SJSA1 (cell line): ENCODE measurements at regions not wholly inside any gene's neighbourhood (a gene's known extent, or its start where the extent isn't known, plus 50 kb on each side); places are given as distances from the start of the nearest gene placed in this dataset.
A peak's percentile ranks its signal among the peaks of the same experiment; 100 is the strongest.
"Not testable (repeated sequence)": the region's sequence is repeated elsewhere in the genome, so short reads cannot be mapped to it uniquely, and the experiment has no call there.

Experiments used
- DNase-seq, 2 experiments: peaks; one replicate each; pipeline ENCODE4 v3.0.0-alpha.2; 2015 to 2020; ENCODE audit warnings: low spot score in 2 of 2, low read depth in 1 of 2
- H3K27ac ChIP-seq: fragments of 250-450 bp; sonication (Bioruptor Pico); 2 replicates; pipeline ENCODE4 v1.5.1; 2020; ENCODE audit warnings: mild to moderate bottlenecking, moderate library complexity
- H3K27me3 ChIP-seq: fragments of 250-450 bp; sonication (Bioruptor Pico); replicated peaks from 2 replicates; pipeline ENCODE4 v1.5.1; 2020; ENCODE audit warnings: mild to moderate bottlenecking, moderate library complexity
- H3K36me3 ChIP-seq: fragments of 250-450 bp; sonication (Bioruptor Pico); 2 replicates; pipeline ENCODE4 v1.5.1; 2020; ENCODE audit warnings: mild to moderate bottlenecking
- H3K4me1 ChIP-seq: fragments of 250-450 bp; sonication (Bioruptor Pico); replicated peaks from 2 replicates; pipeline ENCODE4 v1.6.1; 2021; ENCODE audit warnings: mild to moderate bottlenecking
- H3K4me3 ChIP-seq: fragments of 250-450 bp; sonication (Bioruptor Pico); 2 replicates; pipeline ENCODE4 v1.5.1; 2020; ENCODE audit warnings: mild to moderate bottlenecking
- H3K9me3 ChIP-seq: fragments of 250-450 bp; sonication (Bioruptor Pico); replicated peaks from 2 replicates; pipeline ENCODE4 v1.5.1; 2020; ENCODE audit warnings: mild to moderate bottlenecking

- DNase-seq = no peak
- Histone ChIP-seq H3K9me3 (no peaks in the 10 kb centered on the region), H3K4me1 (no peaks in the 10 kb centered on the region), H3K36me3 (no peaks in the 10 kb centered on the region), H3K27me3 (no peaks in the 10 kb centered on the region), H3K27ac (no peak overlapping the region), H3K4me3 (no peak overlapping the region)
These were observed 1196.4 kb upstream of the TENM3 start for GRCh38 chr4:181046809-181047208.

- Histone ChIP-seq H3K4me3 (no peak overlapping the region), H3K36me3 (no peaks in the 10 kb centered on the region), H3K27ac (no peak overlapping the region), H3K4me1 (no peaks in the 10 kb centered on the region), H3K9me3 (no peaks in the 10 kb centered on the region), H3K27me3 (no peaks in the 10 kb centered on the region)
- no peak for DNase-seq
These were observed 1191.3 kb upstream of the TENM3 start for GRCh38 chr4:181051931-181052330.

- Histone ChIP-seq H3K27ac (no peak overlapping the region), H3K27me3 (no peaks in the 10 kb centered on the region), H3K4me1 (no peaks in the 10 kb centered on the region), H3K4me3 (no peak overlapping the region), H3K9me3 (no peaks in the 10 kb centered on the region), H3K36me3 (no peaks in the 10 kb centered on the region)
- DNase-seq = no peak
These were observed 1181.4 kb upstream of the TENM3 start for GRCh38 chr4:181061787-181062186.

- H3K9me3 ChIP-seq = no peaks in the 10 kb centered on the region
- H3K4me3 ChIP-seq = no peak overlapping the region
- no peak for DNase-seq
- no peaks in the 10 kb centered on the region for H3K36me3 ChIP-seq
- no peaks in the 10 kb centered on the region for H3K4me1 ChIP-seq
- no peak overlapping the region for H3K27ac ChIP-seq
- H3K27me3 ChIP-seq = no peaks in the 10 kb centered on the region
These were observed 1180.0 kb upstream of the TENM3 start for GRCh38 chr4:181063212-181063611.

- no peaks in the 10 kb centered on the region for H3K36me3 ChIP-seq
- H3K27ac ChIP-seq = no peak overlapping the region
- no peak for DNase-seq
- no peaks in the 10 kb centered on the region for H3K4me1 ChIP-seq
- H3K27me3 ChIP-seq = no peaks in the 10 kb centered on the region
- no peak overlapping the region for H3K4me3 ChIP-seq
- H3K9me3 ChIP-seq = no peaks in the 10 kb centered on the region
These were observed 1165.9 kb upstream of the TENM3 start for GRCh38 chr4:181077341-181077740.

- Histone ChIP-seq H3K36me3 (no peaks in the 10 kb centered on the region), H3K9me3 (no peaks in the 10 kb centered on the region), H3K27ac (no peak overlapping the region), H3K4me1 (peaks cover under 1% of the 10 kb centered on the region), H3K4me3 (no peak overlapping the region), H3K27me3 (no peaks in the 10 kb centered on the region)
- no peak for DNase-seq
These were observed 1165.0 kb upstream of the TENM3 start for GRCh38 chr4:181078196-181078595.

- Histone ChIP-seq H3K27ac (no peak overlapping the region; the same call in 1 of the 2 replicates), H3K4me1 (peaks cover 10% of the 10 kb centered on the region)
- peak in 1 of 2 experiments; percentile 15 for DNase-seq
These were observed 1159.3 kb upstream of the TENM3 start for GRCh38 chr4:181083757-181084361.

GRCh38 chr4:181085557-181085956, 1157.6 kb upstream of the TENM3 start:
- Histone ChIP-seq H3K27me3 (no peaks in the 10 kb centered on the region), H3K4me3 (no peak overlapping the region), H3K4me1 (peaks cover 10% of the 10 kb centered on the region), H3K36me3 (no peaks in the 10 kb centered on the region), H3K27ac (no peak overlapping the region), H3K9me3 (no peaks in the 10 kb centered on the region)
- DNase-seq = no peak

More at GRCh38 chr4:181083757-181084361, 1159.3 kb upstream of the TENM3 start:
- no peaks in the 10 kb centered on the region for H3K27me3 ChIP-seq
- no peak overlapping the region for H3K4me3 ChIP-seq
- H3K36me3 ChIP-seq = no peaks in the 10 kb centered on the region
- H3K9me3 ChIP-seq = no peaks in the 10 kb centered on the region

- H3K27me3 ChIP-seq = 0 out of 2 replicates have a peak, but pooled peaks cover 3% of the 10 kb centered on the region
- no peak for DNase-seq
- H3K4me3 ChIP-seq = no peak overlapping the region
- no peak overlapping the region for H3K27ac ChIP-seq
- no peaks in the 10 kb centered on the region for H3K4me1 ChIP-seq
- H3K36me3 ChIP-seq = no peaks in the 10 kb centered on the region
- H3K9me3 ChIP-seq = no peaks in the 10 kb centered on the region
These were observed 1137.7 kb upstream of the TENM3 start for GRCh38 chr4:181105487-181105886.

- H3K4me1 ChIP-seq = no peaks in the 10 kb centered on the region
- no peak for DNase-seq
- no peaks in the 10 kb centered on the region for H3K9me3 ChIP-seq
- no peak overlapping the region for H3K4me3 ChIP-seq
- H3K36me3 ChIP-seq = no peaks in the 10 kb centered on the region
- no peak overlapping the region for H3K27ac ChIP-seq
- 0 out of 2 replicates have a peak, but pooled peaks cover 3% of the 10 kb centered on the region for H3K27me3 ChIP-seq
These were observed 1136.8 kb upstream of the TENM3 start for GRCh38 chr4:181106398-181106797.

GRCh38 chr4:181108237-181108636, 1135.0 kb upstream of the TENM3 start:
- no peaks in the 10 kb centered on the region for H3K4me1 ChIP-seq
- no peaks in the 10 kb centered on the region for H3K36me3 ChIP-seq
- no peak overlapping the region for H3K27ac ChIP-seq
- H3K27me3 ChIP-seq = 0 out of 2 replicates have a peak, but pooled peaks cover 3% of the 10 kb centered on the region
- no peaks in the 10 kb centered on the region for H3K9me3 ChIP-seq
- no peak overlapping the region for H3K4me3 ChIP-seq
- DNase-seq = no peak

- no peak for DNase-seq
- H3K4me1 ChIP-seq = no peaks in the 10 kb centered on the region
- H3K36me3 ChIP-seq = no peaks in the 10 kb centered on the region
- H3K9me3 ChIP-seq = no peaks in the 10 kb centered on the region
- no peaks in the 10 kb centered on the region for H3K27me3 ChIP-seq
- no peak overlapping the region for H3K4me3 ChIP-seq
- no peak overlapping the region for H3K27ac ChIP-seq
These were observed 1124.0 kb upstream of the TENM3 start for GRCh38 chr4:181119186-181119585.

GRCh38 chr4:181121733-181122132, 1121.5 kb upstream of the TENM3 start:
- H3K27ac ChIP-seq = no peak overlapping the region
- H3K9me3 ChIP-seq = no peaks in the 10 kb centered on the region
- no peaks in the 10 kb centered on the region for H3K27me3 ChIP-seq
- H3K36me3 ChIP-seq = no peaks in the 10 kb centered on the region
- H3K4me1 ChIP-seq = no peaks in the 10 kb centered on the region
- DNase-seq = no peak
- H3K4me3 ChIP-seq = no peak overlapping the region

- no peaks in the 10 kb centered on the region for H3K36me3 ChIP-seq
- H3K27ac ChIP-seq = no peak overlapping the region
- DNase-seq = no peak
- no peaks in the 10 kb centered on the region; the same call in 1 of the 2 replicates for H3K9me3 ChIP-seq
- no peaks in the 10 kb centered on the region for H3K27me3 ChIP-seq
- H3K4me1 ChIP-seq = no peaks in the 10 kb centered on the region
- H3K4me3 ChIP-seq = no peak overlapping the region
These were observed 1116.0 kb upstream of the TENM3 start for GRCh38 chr4:181127171-181127570.

- not testable (repeated sequence) for H3K27ac ChIP-seq, DNase-seq, H3K9me3 ChIP-seq, H3K4me1 ChIP-seq, H3K36me3 ChIP-seq, H3K27me3 ChIP-seq, H3K4me3 ChIP-seq
These were observed 1112.9 kb upstream of the TENM3 start for GRCh38 chr4:181130317-181130716.
